CD4-positive, alpha-beta T cell (primary cell): ENCODE measurements at regions not wholly inside any gene's neighbourhood (a gene's known extent, or its start where the extent isn't known, plus 50 kb on each side); places are given as distances from the start of the nearest gene placed in this dataset.

Experiments used
- ATAC-seq: fragments of 200-7000 bp; cut with Tn5 transposase; one replicate; pipeline ENCODE4 v1.10.0; 2022; ENCODE audit warnings: mild to moderate bottlenecking; ENCODE audit not compliant: poor library complexity
- CTCF ChIA-PET: fragments of 350-600 bp; sonication (Branson Sonifier 250); formaldehyde crosslinking; loops from one replicate; lab custom pipeline; 2021; ENCODE audit warnings: antibody characterized with exemption, inconsistent platforms; lab: Charles Lee
- POLR2A ChIA-PET: fragments of 350-600 bp; sonication (Branson Sonifier 250); formaldehyde crosslinking; loops from one replicate; lab custom pipeline; 2021; ENCODE audit warnings: antibody characterized with exemption, inconsistent platforms; lab: Charles Lee
- DNase-seq, 14 experiments: peaks; one replicate each; pipeline ENCODE4 v3.0.0-alpha.2; 2013 to 2020; ENCODE audit warnings: mixed read lengths in 2 of 14
- H3K27ac ChIP-seq, 2 donors: one replicate each; pipeline versions ENCODE4 v1.5.1 to v1.7.0; 2013; ENCODE audit warnings: low read length in 2 of 2, low read depth in 1 of 2, mild to moderate bottlenecking in 1 of 2
- H3K27me3 ChIP-seq, 2 experiments: 1 replicate in 1 of 2; 2 replicates in 1 of 2; pipeline versions ENCODE4 v1.6.1 to v1.7.0; 2013; ENCODE audit warnings: low read length in 2 of 2, control low read depth in 1 of 2, mild to moderate bottlenecking in 1 of 2, moderate library complexity in 1 of 2; ENCODE audit not compliant: insufficient read depth in 2 of 2, control insufficient read depth in 1 of 2
- H3K36me3 ChIP-seq: one replicate; pipeline ENCODE4 v1.6.1; 2013; ENCODE audit warnings: low read length, control low read depth; ENCODE audit not compliant: insufficient read depth
- H3K4me1 ChIP-seq: one replicate; pipeline ENCODE4 v1.6.1; 2013; ENCODE audit warnings: low read length, control low read depth; ENCODE audit not compliant: insufficient read depth
- H3K4me3 ChIP-seq: one replicate; pipeline ENCODE4 v1.5.1; 2013; ENCODE audit warnings: mild to moderate bottlenecking, low read length, moderate library complexity
- H3K9me3 ChIP-seq, 2 experiments: 1 replicate in 1 of 2; 2 replicates in 1 of 2; pipeline versions ENCODE4 v1.6.1 to v1.7.0; 2013; ENCODE audit warnings: low read length in 2 of 2, mild to moderate bottlenecking in 2 of 2, control low read depth in 1 of 2, moderate library complexity in 1 of 2; ENCODE audit not compliant: control insufficient read depth in 1 of 2, insufficient read depth in 1 of 2
- H3K27ac Mint-ChIP-seq: one replicate; pipeline ENCODE4 v1.8.0; 2020; ENCODE audit warnings: mixed read lengths
- H3K27me3 Mint-ChIP-seq: one replicate; pipeline ENCODE4 v1.8.0; 2021; ENCODE audit warnings: mixed read lengths
- H3K36me3 Mint-ChIP-seq: one replicate; pipeline ENCODE4 v1.8.0; 2021; ENCODE audit warnings: low read depth, mixed read lengths
- H3K4me1 Mint-ChIP-seq: one replicate; pipeline ENCODE4 v1.8.0; 2021; ENCODE audit warnings: low read depth, mixed read lengths
- H3K4me3 Mint-ChIP-seq: one replicate; pipeline ENCODE4 v1.8.0; 2020; ENCODE audit warnings: mild to moderate bottlenecking, mixed read lengths
- H3K9me3 Mint-ChIP-seq: one replicate; pipeline ENCODE4 v1.8.0; 2020; ENCODE audit warnings: mixed read lengths
- intact Hi-C, 2 experiments: fragments of 100-400 bp; cut with DNase I in 1 of 2; cut with micrococcal nuclease in 1 of 2; formaldehyde crosslinking; loops; one replicate each; pipeline versions ENCODE4 v1.15.1 to v1.9.0; 2023 to 2025; cut with DNase I, micrococcal nuclease
- TF ChIP-seq, protein P1 (sequence below): fragments of 200-600 bp; IDR thresholded peaks from one replicate; pipeline ENCODE4 v1.8.0; 2022; ENCODE audit warnings: antibody characterized with exemption, mild to moderate bottlenecking

- no peaks in the 10 kb centered on the region for H3K4me1 ChIP-seq
- TF ChIP-seq, protein P1, sequence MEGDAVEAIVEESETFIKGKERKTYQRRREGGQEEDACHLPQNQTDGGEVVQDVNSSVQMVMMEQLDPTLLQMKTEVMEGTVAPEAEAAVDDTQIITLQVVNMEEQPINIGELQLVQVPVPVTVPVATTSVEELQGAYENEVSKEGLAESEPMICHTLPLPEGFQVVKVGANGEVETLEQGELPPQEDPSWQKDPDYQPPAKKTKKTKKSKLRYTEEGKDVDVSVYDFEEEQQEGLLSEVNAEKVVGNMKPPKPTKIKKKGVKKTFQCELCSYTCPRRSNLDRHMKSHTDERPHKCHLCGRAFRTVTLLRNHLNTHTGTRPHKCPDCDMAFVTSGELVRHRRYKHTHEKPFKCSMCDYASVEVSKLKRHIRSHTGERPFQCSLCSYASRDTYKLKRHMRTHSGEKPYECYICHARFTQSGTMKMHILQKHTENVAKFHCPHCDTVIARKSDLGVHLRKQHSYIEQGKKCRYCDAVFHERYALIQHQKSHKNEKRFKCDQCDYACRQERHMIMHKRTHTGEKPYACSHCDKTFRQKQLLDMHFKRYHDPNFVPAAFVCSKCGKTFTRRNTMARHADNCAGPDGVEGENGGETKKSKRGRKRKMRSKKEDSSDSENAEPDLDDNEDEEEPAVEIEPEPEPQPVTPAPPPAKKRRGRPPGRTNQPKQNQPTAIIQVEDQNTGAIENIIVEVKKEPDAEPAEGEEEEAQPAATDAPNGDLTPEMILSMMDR = no peak
- H3K27me3 ChIP-seq = no peaks in the 10 kb centered on the region
- Mint-ChIP-seq H3K27ac (no peak overlapping the region), H3K9me3 (peaks cover 4% of the 10 kb centered on the region), H3K27me3 (no peaks in the 10 kb centered on the region), H3K4me3 (no peak overlapping the region), H3K4me1 (no peaks in the 10 kb centered on the region), H3K36me3 (no peaks in the 10 kb centered on the region)
- intact Hi-C loops = no loop called here
- ATAC-seq (no peak), DNase-seq (no peak)
- H3K27ac ChIP-seq = no peak overlapping the region
- ChIA-PET CTCF (no interaction called here), POLR2A (no interaction called here)
- no peaks in the 10 kb centered on the region for H3K9me3 ChIP-seq
- H3K36me3 ChIP-seq = no peaks in the 10 kb centered on the region
- H3K4me3 ChIP-seq = no peak overlapping the region
Measured at GRCh38 chr4:117479673-117480072, 394.3 kb upstream of the TRAM1L1 start.

DNA sequence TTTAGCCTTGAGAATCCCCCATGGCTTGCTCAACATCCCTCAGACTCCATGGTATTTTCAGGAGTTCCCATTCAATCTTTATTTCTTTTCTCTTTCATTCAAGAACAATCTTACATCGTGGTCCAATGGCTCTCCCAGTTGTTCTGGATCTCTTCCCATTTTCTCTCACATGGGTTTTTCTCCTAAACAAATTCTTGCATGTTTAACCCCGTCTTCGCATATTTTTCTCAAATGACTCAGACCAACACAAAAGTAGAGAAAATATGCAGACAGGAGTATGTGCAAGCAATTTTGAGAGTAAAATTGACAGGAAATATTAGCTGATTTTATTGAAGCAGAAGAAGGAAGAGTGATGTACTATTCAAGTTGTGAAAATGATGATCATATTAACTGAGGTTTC lies 396.4 kb upstream of the TRAM1L1 start:
- DNase-seq = no peak
- ChIA-PET POLR2A (no interaction called here), CTCF (no interaction called here)
- no peaks in the 10 kb centered on the region for H3K36me3 Mint-ChIP-seq
- intact Hi-C loops = no loop called here
- no peaks in the 10 kb centered on the region for H3K4me1 Mint-ChIP-seq
- Histone ChIP-seq H3K36me3 (no peaks in the 10 kb centered on the region), H3K4me1 (no peaks in the 10 kb centered on the region), H3K4me3 (no peak overlapping the region), H3K27ac (no peak overlapping the region), H3K9me3 (no peaks in the 10 kb centered on the region), H3K27me3 (no peaks in the 10 kb centered on the region)
- no peak overlapping the region for H3K4me3 Mint-ChIP-seq
- TF ChIP-seq, protein P1 = no peak
- H3K9me3 Mint-ChIP-seq = peaks cover 4% of the 10 kb centered on the region
- no peak overlapping the region for H3K27ac Mint-ChIP-seq
- no peaks in the 10 kb centered on the region for H3K27me3 Mint-ChIP-seq
- no peak for ATAC-seq

DNA sequence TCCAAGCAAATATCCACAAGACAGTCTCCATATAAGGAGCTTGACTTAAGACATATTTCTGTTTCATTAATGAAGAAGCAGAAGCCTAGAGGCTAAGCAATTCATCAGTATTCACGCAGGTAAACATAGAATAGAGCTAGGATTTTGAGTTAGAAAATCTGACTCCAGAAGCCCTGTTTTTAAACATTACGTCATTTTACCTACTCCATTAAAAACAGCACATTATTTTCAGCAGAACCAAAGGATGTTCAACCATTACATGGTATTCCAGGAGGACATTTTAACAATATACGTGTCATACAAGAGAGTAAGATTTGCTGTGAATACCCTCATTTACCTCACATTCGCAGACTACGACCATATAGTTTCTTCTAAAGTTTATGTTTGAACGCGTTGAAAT lies 403.3 kb upstream of the TRAM1L1 start:
- CTCF ChIA-PET = no interaction called here
- intact Hi-C loops = no loop called here
- H3K4me1 ChIP-seq = no peaks in the 10 kb centered on the region
- H3K9me3 Mint-ChIP-seq = peaks cover 4% of the 10 kb centered on the region
- H3K27me3 Mint-ChIP-seq = no peaks in the 10 kb centered on the region
- H3K9me3 ChIP-seq = no peaks in the 10 kb centered on the region
- POLR2A ChIA-PET = no interaction called here
- no peaks in the 10 kb centered on the region for H3K36me3 Mint-ChIP-seq
- no peaks in the 10 kb centered on the region for H3K4me1 Mint-ChIP-seq
- no peak overlapping the region for H3K27ac Mint-ChIP-seq
- no peak overlapping the region for H3K27ac ChIP-seq
- TF ChIP-seq, protein P1 = no peak
- DNase-seq = no peak
- no peak overlapping the region for H3K4me3 Mint-ChIP-seq
- H3K27me3 ChIP-seq = no peaks in the 10 kb centered on the region
- no peak for ATAC-seq
- no peaks in the 10 kb centered on the region for H3K36me3 ChIP-seq
- no peak overlapping the region for H3K4me3 ChIP-seq
